Coronary artery (tissue), 2 donors: ENCODE measurements at regions not wholly inside any gene's neighbourhood (a gene's known extent, or its start where the extent isn't known, plus 50 kb on each side); places are given as distances from the start of the nearest gene placed in this dataset.

ENCODE experiments used
- DNase-seq: peaks from one replicate; pipeline ENCODE4 v3.0.0-alpha.2; 2017; ENCODE audit warnings: low spot score
- H3K27ac ChIP-seq, 2 donors: fragments of 200-600 bp; sonication (generic); one replicate each; pipeline ENCODE4 v1.5.1; 2016 to 2019
- H3K4me3 ChIP-seq: fragments of 200-600 bp; sonication (generic); 2 replicates; pipeline ENCODE4 v1.5.1; 2016; ENCODE audit warnings: mild to moderate bottlenecking, moderate library complexity
- TF ChIP-seq, protein P1 (sequence below): fragments of 200-600 bp; sonication (generic); IDR thresholded peaks from one replicate; pipeline ENCODE4 v1.5.1; 2019; ENCODE audit warnings: antibody characterized with exemption

DNA sequence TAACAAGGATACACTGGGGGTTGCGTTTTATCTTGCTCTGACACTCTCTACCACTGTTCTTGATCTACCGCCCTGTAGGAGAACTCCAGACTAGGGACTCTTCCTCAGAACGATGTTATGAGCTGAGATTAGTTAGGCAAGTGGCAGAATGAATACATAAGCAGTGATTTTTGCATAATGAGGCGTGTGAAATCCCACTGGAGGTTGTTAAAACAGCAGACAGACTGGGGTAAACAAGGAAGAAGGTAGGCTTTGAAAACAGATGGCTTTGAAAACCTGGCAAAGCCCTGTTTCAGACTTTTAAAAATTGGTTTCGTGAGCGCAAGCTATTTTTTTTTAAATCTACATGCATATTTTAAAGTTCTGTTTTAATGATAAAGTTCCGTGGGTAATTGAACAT is 785.2 kb downstream of the TYW1 start:
- H3K27ac ChIP-seq: no peak overlapping the region
- H3K4me3 ChIP-seq: no peak overlapping the region
- no peak for DNase-seq
- TF ChIP-seq, protein P1, sequence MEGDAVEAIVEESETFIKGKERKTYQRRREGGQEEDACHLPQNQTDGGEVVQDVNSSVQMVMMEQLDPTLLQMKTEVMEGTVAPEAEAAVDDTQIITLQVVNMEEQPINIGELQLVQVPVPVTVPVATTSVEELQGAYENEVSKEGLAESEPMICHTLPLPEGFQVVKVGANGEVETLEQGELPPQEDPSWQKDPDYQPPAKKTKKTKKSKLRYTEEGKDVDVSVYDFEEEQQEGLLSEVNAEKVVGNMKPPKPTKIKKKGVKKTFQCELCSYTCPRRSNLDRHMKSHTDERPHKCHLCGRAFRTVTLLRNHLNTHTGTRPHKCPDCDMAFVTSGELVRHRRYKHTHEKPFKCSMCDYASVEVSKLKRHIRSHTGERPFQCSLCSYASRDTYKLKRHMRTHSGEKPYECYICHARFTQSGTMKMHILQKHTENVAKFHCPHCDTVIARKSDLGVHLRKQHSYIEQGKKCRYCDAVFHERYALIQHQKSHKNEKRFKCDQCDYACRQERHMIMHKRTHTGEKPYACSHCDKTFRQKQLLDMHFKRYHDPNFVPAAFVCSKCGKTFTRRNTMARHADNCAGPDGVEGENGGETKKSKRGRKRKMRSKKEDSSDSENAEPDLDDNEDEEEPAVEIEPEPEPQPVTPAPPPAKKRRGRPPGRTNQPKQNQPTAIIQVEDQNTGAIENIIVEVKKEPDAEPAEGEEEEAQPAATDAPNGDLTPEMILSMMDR: no peak

DNA sequence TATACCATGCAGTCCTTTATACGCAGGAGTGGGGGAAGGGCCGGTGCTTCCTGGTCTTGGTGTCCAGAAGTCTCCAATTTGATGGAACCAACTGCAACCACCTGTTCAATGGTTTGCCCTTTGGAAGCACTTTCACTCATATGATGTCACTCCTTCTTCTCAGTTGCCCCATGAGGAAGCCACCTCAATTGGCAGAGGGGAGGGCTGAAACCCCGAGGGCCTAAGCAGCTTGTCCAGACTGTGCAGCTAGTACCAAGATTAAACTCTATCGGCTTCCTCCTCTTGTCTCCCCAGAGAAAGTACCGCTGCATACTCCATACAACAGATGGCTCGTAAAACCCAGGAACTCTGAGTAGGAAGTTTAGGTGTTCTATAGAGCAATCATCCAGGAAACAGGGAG is 789.4 kb downstream of the TYW1 start:
- Histone ChIP-seq H3K4me3 (no peak overlapping the region), H3K27ac (no peak overlapping the region)
- TF ChIP-seq, protein P1: no peak
- DNase-seq: no peak

DNA sequence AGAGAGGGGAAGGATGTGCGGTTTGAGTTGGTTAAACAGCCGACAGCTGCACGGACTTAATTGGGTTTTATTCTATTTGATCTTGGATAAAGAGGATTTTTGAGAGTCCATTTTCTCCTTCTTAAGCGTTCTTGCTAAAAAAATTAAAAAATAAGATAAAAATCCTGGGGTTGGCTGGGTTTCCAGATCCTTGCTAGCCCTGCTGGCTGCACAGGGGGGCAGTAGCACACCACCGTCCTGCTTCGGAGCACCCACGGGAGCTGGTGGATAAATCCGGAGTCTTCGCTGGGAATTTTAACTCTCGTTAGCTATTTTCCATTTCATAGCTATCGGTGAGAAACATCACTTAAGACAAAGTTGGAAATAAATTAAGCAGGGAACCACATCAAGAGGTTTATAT is 792.0 kb downstream of the TYW1 start:
- TF ChIP-seq, protein P1: no peak
- no peak for DNase-seq
- Histone ChIP-seq H3K4me3 (no peak overlapping the region), H3K27ac (no peak overlapping the region)

DNA sequence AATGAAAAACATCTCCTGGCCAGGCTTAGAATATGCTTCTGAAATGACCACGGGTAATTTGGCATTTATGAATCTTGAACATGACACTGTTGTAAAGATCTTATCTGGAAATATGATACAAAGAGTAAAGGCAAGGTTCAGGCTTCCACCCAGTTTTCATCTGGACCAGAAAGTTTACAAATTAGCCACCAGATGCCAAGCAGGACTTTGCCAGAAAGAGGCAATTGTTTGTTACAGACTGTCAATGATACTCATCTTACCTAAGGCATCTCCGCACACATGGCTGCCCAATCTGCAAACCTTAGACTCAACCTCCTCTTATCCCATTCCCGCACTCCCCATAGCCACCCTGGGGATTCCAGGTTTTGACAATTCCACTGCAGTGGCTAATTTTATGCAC is 795.3 kb downstream of the TYW1 start:
- Histone ChIP-seq H3K27ac (no peak overlapping the region), H3K4me3 (no peak overlapping the region)
- TF ChIP-seq, protein P1: no peak
- no peak for DNase-seq

DNA sequence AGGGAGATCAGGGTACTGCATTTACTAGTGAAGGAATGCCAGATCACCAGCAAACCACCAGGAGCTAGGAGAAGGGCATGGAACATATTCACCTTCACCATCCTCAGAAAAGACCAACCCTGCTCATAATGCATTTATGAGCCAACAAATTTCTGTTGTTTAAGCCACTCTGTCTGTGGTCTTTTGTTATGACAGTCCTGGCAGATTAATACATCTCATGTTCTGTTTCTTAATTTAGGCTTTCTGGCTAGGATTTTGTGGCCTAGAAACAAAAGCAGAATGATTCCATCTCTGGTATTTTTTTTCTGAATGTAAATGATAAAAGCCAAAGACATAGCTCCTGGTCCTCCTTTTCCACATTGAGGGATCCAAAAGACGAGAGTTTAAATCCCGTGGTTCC is 797.9 kb downstream of the TYW1 start:
- Histone ChIP-seq H3K27ac (no peak overlapping the region), H3K4me3 (no peak overlapping the region)
- DNase-seq: no peak
- TF ChIP-seq, protein P1: no peak

DNA sequence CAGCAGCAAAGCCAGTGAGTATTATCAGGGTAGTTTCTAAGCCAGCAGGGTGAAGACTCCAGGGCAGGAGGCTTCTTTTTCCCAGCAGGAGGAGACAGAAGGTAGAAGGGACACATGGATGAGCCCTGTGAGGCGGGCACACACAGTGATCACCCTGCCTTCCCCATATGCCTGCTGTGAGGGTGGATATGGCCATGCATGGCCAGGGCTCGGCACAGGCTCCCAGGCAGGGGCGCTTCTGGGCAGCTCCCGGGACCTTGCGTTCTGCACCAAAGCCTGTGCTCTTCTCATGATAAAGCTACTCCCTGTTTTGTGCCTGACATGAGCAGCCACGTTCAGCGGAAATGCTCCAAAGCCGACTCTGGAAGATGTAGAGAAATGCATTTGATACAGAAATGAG is 807.2 kb downstream of the TYW1 start:
- no peak overlapping the region for H3K4me3 ChIP-seq
- no peak overlapping the region for H3K27ac ChIP-seq
- TF ChIP-seq, protein P1: no peak
- no peak for DNase-seq

DNA sequence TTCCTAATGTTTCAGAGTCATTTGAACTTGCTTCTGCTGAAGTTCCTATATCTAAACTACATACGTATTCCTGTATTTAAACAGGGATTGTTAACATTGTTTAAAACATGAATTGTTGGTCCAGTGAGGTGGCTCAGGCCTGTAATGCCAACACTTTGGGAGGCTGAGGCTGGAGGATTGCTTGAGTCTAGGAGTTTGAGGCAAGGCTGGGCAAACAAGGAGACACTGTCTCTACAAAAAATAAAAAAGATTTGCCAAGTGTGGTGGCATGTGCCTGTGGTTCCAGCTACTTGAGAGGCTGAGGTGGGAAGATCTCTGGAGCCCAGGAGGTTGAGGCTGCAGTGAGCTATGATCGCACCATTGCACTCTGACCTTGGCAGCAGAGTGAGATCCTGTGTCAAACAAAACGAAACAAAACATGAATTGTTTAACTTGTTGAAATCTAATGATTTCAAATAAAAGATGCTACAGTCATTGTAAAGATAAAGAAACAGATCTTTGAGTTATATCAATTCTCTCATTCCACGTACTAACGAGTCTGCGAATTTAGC is 809.4 kb downstream of the TYW1 start:
- no peak for DNase-seq
- H3K27ac ChIP-seq: no peak overlapping the region
- TF ChIP-seq, protein P1: no peak
- H3K4me3 ChIP-seq: no peak overlapping the region
